ENCODE measurements at regions not wholly inside any gene's neighbourhood (a gene's known extent, or its start where the extent isn't known, plus 50 kb on each side); places are given as distances from the start of the nearest gene placed in this dataset.
"Not testable (repeated sequence)": the region's sequence is repeated elsewhere in the genome, so short reads cannot be mapped to it uniquely, and the experiment has no call there.

DNA sequence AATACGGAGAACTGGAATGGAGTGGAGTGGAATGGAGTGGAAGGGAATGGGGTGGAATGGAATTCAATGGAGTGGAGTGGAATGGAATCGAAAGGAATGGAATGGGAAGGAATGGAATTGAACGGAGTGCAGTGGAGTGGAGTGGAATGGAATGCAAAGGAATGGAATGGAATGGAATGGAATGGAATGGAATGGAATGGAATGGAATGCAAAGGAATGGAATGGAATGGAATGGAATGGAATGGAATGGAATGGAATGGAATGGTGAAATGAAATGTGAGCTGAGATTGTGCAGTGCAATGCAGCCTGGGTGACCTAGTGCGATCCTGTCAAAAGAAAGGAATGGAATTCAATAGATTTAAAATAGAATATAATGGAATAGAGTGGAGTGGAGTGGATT, 357.3 kb upstream of the WSB1 start:
- H3K4me3 ChIP-seq (ENCODE audit: low read length) = peak overlapping the region; percentile 38
- not testable (repeated sequence) for H3K4me1 ChIP-seq (ENCODE audit: control insufficient read depth, insufficient read depth, low read length); H3K36me3 ChIP-seq (ENCODE audit: control insufficient read depth, insufficient read depth, low read length); H3K27ac ChIP-seq (ENCODE audit: low read depth, low read length); H3K9ac ChIP-seq (ENCODE audit: low read length); H3K27me3 ChIP-seq (ENCODE audit: control insufficient read depth, insufficient read depth, low read length)

DNA sequence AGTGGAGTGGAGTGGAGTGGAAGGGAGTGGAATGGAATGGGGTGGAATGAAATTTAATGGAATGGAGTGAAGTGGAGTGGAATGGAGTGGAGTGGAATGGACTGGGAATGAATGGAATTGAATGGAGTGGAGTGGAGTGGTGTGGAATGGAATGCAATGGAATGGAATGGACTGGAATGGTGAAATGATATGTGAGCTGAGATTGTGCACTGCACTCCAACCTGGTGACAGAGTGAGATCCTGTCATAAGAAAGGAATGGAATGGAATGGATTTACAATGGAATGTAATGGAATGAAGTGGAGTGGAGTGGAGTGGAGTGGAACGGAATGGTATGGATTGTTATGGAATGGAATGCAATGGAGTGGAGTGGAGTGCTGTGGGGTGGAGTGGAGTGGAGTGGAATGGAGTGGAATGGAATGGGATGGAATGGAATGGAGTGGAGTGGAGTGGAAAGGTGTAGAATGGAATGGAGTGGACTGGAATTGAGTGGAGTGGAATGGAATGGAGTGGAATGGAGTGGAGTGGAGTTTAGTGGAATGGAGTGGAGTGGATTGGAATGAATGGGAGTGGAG, 356.1 kb upstream of the WSB1 start:
- H3K27ac ChIP-seq (ENCODE audit: low read depth, low read length); H3K4me1 ChIP-seq (ENCODE audit: control insufficient read depth, insufficient read depth, low read length); H3K27me3 ChIP-seq (ENCODE audit: control insufficient read depth, insufficient read depth, low read length); H3K36me3 ChIP-seq (ENCODE audit: control insufficient read depth, insufficient read depth, low read length); H3K4me3 ChIP-seq (ENCODE audit: low read length); H3K9ac ChIP-seq (ENCODE audit: low read length): not testable (repeated sequence)

DNA sequence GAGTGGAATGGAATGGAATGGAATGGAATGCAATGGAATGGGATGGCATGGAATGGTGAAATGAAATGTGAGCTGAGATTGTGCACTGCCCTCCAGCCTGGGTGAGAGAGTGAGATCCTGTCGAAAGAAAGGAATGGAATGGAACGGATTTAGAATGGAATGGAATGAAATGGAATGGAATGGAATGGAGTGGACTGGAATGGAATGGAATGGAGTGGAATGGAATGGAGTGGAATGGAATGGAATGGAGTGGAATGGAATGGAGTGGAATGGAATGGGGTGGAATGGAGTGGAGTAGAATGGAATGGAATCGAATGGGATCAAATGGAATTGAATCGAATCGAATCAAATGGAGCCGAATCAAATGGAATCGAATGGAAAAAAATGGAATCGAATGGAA, 354.2 kb upstream of the WSB1 start:
- not testable (repeated sequence) for H3K4me3 ChIP-seq (ENCODE audit: low read length); H3K36me3 ChIP-seq (ENCODE audit: control insufficient read depth, insufficient read depth, low read length); H3K27ac ChIP-seq (ENCODE audit: low read depth, low read length); H3K9ac ChIP-seq (ENCODE audit: low read length); H3K4me1 ChIP-seq (ENCODE audit: control insufficient read depth, insufficient read depth, low read length); H3K27me3 ChIP-seq (ENCODE audit: control insufficient read depth, insufficient read depth, low read length)

- H3K4me1 ChIP-seq (ENCODE audit: control insufficient read depth, insufficient read depth, low read length); H3K27ac ChIP-seq (ENCODE audit: low read depth, low read length); H3K9ac ChIP-seq (ENCODE audit: low read length); H3K27me3 ChIP-seq (ENCODE audit: control insufficient read depth, insufficient read depth, low read length); H3K4me3 ChIP-seq (ENCODE audit: low read length); H3K36me3 ChIP-seq (ENCODE audit: control insufficient read depth, insufficient read depth, low read length): not testable (repeated sequence)
These were observed 353.3 kb upstream of the WSB1 start for GRCh38 chr17:26940587-26940986.

DNA sequence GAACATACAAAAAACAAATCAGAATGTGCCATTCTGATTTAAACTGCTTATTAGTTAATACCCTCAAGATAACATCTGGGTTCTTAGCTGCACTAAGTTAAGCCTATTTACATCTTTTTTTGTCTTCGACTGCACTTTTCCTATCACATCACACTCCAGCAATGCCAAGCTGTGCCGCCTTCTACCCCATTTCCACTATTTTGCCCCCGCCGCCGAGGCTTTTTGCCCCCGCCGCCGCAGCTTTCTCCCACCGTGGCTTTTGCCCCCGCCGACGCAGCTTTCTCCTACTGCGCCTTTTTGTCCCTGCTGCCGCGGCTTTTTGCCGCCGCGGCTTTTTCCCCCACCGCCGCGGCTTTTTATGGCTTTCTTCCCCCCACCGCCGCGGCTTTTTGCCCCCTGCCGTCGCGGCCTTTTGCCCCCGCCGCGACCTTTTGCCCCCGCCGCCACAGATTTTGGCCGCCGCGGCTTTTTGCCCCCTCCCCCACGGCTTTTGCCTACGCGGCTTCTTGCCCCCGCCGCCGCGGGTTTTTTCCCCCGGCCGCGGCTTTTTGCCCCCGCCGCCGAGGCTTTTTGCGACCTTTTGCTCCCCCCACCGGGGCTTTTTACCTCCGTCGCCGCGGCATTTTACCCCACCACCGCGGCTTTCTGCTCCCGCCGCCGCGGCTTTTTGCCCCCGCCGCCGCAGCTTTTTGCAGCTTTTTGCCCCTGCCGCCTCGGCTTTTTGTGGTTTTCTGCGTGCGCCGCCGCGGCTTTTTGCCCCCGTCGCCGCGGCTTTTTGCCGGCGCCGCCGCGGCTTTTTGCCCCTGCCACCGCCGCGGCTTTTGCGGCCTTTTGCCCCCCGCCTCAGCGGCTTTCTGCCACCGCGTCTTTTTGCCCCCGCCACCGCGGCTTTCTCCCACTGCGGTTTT, 331.4 kb upstream of the WSB1 start:
- Histone ChIP-seq H3K27me3 (ENCODE audit: control insufficient read depth, insufficient read depth, low read length) (no peaks in the 10 kb centered on the region), H3K4me3 (ENCODE audit: low read length) (no peak overlapping the region)

GRCh38 chr17:26963163-26963503, 330.8 kb upstream of the WSB1 start:
- no peak overlapping the region for H3K9ac ChIP-seq (ENCODE audit: low read length)
- no peaks in the 10 kb centered on the region for H3K27me3 ChIP-seq (ENCODE audit: control insufficient read depth, insufficient read depth, low read length)
- H3K4me3 ChIP-seq (ENCODE audit: low read length) = no peak overlapping the region
- no peaks in the 10 kb centered on the region for H3K36me3 ChIP-seq (ENCODE audit: control insufficient read depth, insufficient read depth, low read length)
- H3K27ac ChIP-seq (ENCODE audit: low read depth, low read length) = no peak overlapping the region
- no peaks in the 10 kb centered on the region for H3K4me1 ChIP-seq (ENCODE audit: control insufficient read depth, insufficient read depth, low read length)

More for the DNA sequence above, 331.4 kb upstream of the WSB1 start:
- no peak overlapping the region for H3K27ac ChIP-seq (ENCODE audit: low read depth, low read length)
- no peaks in the 10 kb centered on the region for H3K4me1 ChIP-seq (ENCODE audit: control insufficient read depth, insufficient read depth, low read length)
- H3K36me3 ChIP-seq (ENCODE audit: control insufficient read depth, insufficient read depth, low read length) = no peaks in the 10 kb centered on the region
- no peak overlapping the region for H3K9ac ChIP-seq (ENCODE audit: low read length)

DNA sequence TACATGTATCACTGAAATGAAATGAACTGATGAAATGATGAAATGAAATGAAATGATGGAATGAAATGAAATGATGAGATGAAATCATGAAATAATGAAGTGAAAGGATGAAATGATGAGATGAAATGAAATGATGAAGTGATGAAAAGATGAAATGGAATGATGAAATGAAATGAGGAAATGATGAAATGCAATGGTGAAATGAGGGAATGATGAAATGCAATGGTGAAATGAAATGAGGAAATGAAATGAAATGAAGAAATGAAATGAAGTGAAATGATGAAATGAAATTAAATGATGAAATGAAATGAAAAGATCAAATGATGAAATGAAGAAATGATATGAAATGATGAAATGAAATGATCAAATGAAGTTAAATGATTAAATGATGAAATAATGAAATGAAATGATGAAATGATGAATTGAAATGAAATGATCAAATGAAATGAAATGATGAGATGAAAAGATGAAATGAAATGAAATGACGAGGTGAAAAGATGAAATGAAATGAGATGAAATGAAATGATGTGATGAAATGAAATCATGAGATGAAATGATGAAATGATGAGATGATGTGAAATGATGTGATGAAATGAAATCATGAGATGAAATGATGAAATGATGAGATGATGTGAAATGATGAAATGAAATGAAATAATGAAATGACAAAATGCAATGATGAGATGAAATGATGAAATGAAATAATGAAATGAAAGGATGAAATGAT, 327.9 kb upstream of the WSB1 start:
- H3K27me3 ChIP-seq (ENCODE audit: control insufficient read depth, insufficient read depth, low read length); H3K27ac ChIP-seq (ENCODE audit: low read depth, low read length); H3K4me3 ChIP-seq (ENCODE audit: low read length); H3K9ac ChIP-seq (ENCODE audit: low read length); H3K36me3 ChIP-seq (ENCODE audit: control insufficient read depth, insufficient read depth, low read length); H3K4me1 ChIP-seq (ENCODE audit: control insufficient read depth, insufficient read depth, low read length): not testable (repeated sequence)

DNA sequence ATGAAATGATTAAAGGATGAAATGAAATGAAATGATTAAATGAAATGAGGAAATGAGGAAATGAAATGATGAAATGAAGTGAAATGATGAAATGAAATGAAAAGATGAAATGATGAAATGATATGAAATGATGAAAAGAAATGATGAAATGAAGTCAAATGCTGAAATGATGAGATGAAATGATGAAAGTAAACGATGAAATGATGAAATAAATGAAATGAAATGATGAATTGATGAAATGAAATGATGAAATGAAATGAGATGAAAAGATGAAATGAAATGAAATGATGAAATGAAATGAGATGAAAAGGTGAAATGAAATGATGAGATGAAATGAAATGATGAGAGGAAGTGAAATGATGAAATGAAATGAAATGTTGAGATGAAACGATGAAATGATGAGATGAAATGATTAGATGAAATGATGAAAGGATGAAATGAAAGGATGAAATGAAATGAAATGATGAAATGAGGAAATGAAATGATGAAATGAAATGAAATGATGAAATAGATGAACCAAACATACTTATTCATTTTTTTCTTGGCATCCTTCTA, 327.2 kb upstream of the WSB1 start:
- H3K4me3 ChIP-seq (ENCODE audit: low read length); H3K27me3 ChIP-seq (ENCODE audit: control insufficient read depth, insufficient read depth, low read length); H3K27ac ChIP-seq (ENCODE audit: low read depth, low read length); H3K36me3 ChIP-seq (ENCODE audit: control insufficient read depth, insufficient read depth, low read length); H3K9ac ChIP-seq (ENCODE audit: low read length); H3K4me1 ChIP-seq (ENCODE audit: control insufficient read depth, insufficient read depth, low read length): not testable (repeated sequence)

- H3K4me3 ChIP-seq (ENCODE audit: low read length); H3K36me3 ChIP-seq (ENCODE audit: control insufficient read depth, insufficient read depth, low read length); H3K27me3 ChIP-seq (ENCODE audit: control insufficient read depth, insufficient read depth, low read length); H3K9ac ChIP-seq (ENCODE audit: low read length); H3K4me1 ChIP-seq (ENCODE audit: control insufficient read depth, insufficient read depth, low read length); H3K27ac ChIP-seq (ENCODE audit: low read depth, low read length): not testable (repeated sequence)
These were observed 312.0 kb upstream of the WSB1 start for GRCh38 chr17:26981845-26982425.

GRCh38 chr17:26982563-26982962, 311.4 kb upstream of the WSB1 start:
- not testable (repeated sequence) for H3K27ac ChIP-seq (ENCODE audit: low read depth, low read length); H3K9ac ChIP-seq (ENCODE audit: low read length); H3K4me3 ChIP-seq (ENCODE audit: low read length); H3K27me3 ChIP-seq (ENCODE audit: control insufficient read depth, insufficient read depth, low read length); H3K4me1 ChIP-seq (ENCODE audit: control insufficient read depth, insufficient read depth, low read length); H3K36me3 ChIP-seq (ENCODE audit: control insufficient read depth, insufficient read depth, low read length)

GRCh38 chr17:26987851-26988250, 306.1 kb upstream of the WSB1 start:
- not testable (repeated sequence) for H3K4me1 ChIP-seq (ENCODE audit: control insufficient read depth, insufficient read depth, low read length); H3K27me3 ChIP-seq (ENCODE audit: control insufficient read depth, insufficient read depth, low read length); H3K9ac ChIP-seq (ENCODE audit: low read length); H3K4me3 ChIP-seq (ENCODE audit: low read length); H3K36me3 ChIP-seq (ENCODE audit: control insufficient read depth, insufficient read depth, low read length); H3K27ac ChIP-seq (ENCODE audit: low read depth, low read length)

- H3K4me3 ChIP-seq (ENCODE audit: low read length); H3K9ac ChIP-seq (ENCODE audit: low read length); H3K4me1 ChIP-seq (ENCODE audit: control insufficient read depth, insufficient read depth, low read length); H3K36me3 ChIP-seq (ENCODE audit: control insufficient read depth, insufficient read depth, low read length); H3K27ac ChIP-seq (ENCODE audit: low read depth, low read length); H3K27me3 ChIP-seq (ENCODE audit: control insufficient read depth, insufficient read depth, low read length): not testable (repeated sequence)
These were observed 299.3 kb upstream of the WSB1 start for GRCh38 chr17:26994648-26995047.
